ENCODE measurements at regions not wholly inside any gene's neighbourhood (a gene's known extent, or its start where the extent isn't known, plus 50 kb on each side); places are given as distances from the start of the nearest gene placed in this dataset.

DNA sequence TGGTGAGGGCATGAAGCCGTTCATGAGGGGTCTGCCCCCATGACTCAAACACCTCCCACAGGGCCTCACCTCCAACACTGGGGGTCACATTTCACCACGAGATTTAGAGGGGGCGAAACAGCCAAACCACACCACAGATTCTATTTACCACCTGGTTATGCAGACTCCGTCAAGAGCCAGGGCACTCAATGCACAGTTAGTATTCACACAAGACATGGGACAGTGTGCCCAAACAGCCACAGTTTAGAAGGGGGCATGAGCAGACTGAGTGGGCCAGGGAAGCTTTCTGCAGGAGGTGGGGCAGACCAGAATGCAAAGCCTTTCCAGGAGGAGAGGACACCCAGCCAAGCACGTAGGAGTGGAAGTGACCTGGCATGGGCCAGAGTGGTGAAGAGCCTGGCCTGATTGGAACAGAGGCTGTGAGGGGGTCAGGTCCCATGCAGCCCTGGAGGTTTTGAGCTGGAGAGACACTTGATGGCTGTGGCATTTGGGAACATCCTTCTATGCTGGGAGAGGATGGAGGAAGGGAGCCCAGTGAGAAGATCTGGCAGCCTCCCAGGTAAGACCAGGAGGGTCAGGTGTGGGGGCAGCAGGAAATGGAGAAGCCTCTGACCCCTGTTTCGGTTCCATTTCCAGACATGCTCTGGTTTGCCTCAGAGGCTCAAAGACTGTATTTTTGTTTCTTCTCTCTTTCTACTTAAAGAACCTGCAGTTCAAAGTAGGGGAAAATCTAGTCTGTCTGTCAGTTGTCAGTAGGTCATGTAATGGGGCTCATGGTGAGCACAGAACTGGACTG lies 199.1 kb upstream of the NCAM1 start:
- Histone ChIP-seq H3K9ac (ENCODE audit: low read depth in 1 of 2, low read length in 2 of 2) (no peak overlapping the region), H3K36me3 (ENCODE audit: control insufficient read depth in 4 of 4, insufficient read depth in 3 of 4, low read depth in 1 of 4, low read length in 3 of 4) (no peaks in the 10 kb centered on the region), H3K27me3 (ENCODE audit: control insufficient read depth in 4 of 4, insufficient read depth in 4 of 4, low read length in 3 of 4) (no peaks in the 10 kb centered on the region), H3K9me3 (ENCODE audit: control insufficient read depth in 4 of 4, low read length in 3 of 4) (no peaks in the 10 kb centered on the region), H3K4me1 (ENCODE audit: control insufficient read depth in 4 of 4, insufficient read depth in 4 of 4, low read length in 3 of 4) (no peaks in the 10 kb centered on the region), H3K4me3 (ENCODE audit: low read depth in 1 of 3, low read length in 3 of 3) (no peak overlapping the region), H3K27ac (ENCODE audit: low read depth in 1 of 2, low read length in 2 of 2) (no peak overlapping the region)
- no peak for DNase-seq (ENCODE audit: low spot score)
- 64% methylated on average over 6 of the region's 6 CpGs for WGBS
- TF ChIP-seq HNF4G (IDR thresholded peaks at IDR 0.05): no peak
- TF ChIP-seq JUND (IDR thresholded peaks at IDR 0.05): no peak
- TF ChIP-seq, protein P1, sequence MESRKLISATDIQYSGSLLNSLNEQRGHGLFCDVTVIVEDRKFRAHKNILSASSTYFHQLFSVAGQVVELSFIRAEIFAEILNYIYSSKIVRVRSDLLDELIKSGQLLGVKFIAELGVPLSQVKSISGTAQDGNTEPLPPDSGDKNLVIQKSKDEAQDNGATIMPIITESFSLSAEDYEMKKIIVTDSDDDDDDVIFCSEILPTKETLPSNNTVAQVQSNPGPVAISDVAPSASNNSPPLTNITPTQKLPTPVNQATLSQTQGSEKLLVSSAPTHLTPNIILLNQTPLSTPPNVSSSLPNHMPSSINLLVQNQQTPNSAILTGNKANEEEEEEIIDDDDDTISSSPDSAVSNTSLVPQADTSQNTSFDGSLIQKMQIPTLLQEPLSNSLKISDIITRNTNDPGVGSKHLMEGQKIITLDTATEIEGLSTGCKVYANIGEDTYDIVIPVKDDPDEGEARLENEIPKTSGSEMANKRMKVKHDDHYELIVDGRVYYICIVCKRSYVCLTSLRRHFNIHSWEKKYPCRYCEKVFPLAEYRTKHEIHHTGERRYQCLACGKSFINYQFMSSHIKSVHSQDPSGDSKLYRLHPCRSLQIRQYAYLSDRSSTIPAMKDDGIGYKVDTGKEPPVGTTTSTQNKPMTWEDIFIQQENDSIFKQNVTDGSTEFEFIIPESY (IDR thresholded peaks at IDR 0.05): no peak
- no peak for TF ChIP-seq GABPA (IDR thresholded peaks at IDR 0.05 in 1 of 2, conservative IDR thresholded peaks at IDR 0.05 in 1 of 2)
- TF ChIP-seq FOXA2 (IDR thresholded peaks at IDR 0.05): no peak
- TF ChIP-seq, protein P2, sequence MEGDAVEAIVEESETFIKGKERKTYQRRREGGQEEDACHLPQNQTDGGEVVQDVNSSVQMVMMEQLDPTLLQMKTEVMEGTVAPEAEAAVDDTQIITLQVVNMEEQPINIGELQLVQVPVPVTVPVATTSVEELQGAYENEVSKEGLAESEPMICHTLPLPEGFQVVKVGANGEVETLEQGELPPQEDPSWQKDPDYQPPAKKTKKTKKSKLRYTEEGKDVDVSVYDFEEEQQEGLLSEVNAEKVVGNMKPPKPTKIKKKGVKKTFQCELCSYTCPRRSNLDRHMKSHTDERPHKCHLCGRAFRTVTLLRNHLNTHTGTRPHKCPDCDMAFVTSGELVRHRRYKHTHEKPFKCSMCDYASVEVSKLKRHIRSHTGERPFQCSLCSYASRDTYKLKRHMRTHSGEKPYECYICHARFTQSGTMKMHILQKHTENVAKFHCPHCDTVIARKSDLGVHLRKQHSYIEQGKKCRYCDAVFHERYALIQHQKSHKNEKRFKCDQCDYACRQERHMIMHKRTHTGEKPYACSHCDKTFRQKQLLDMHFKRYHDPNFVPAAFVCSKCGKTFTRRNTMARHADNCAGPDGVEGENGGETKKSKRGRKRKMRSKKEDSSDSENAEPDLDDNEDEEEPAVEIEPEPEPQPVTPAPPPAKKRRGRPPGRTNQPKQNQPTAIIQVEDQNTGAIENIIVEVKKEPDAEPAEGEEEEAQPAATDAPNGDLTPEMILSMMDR (IDR thresholded peaks at IDR 0.05; ENCODE audit: low read depth, low read length, missing input control): no peak
- TF ChIP-seq NR2F2 (IDR thresholded peaks at IDR 0.05): no peak
- TF ChIP-seq HNF4A (conservative IDR thresholded peaks at IDR 0.05): no peak
- TF ChIP-seq RAD21 (IDR thresholded peaks at IDR 0.05): no peak
- TF ChIP-seq YY1 (IDR thresholded peaks at IDR 0.05): no peak
- TF ChIP-seq FOXA1 (IDR thresholded peaks at IDR 0.05): no peak
- TF ChIP-seq, protein P3, sequence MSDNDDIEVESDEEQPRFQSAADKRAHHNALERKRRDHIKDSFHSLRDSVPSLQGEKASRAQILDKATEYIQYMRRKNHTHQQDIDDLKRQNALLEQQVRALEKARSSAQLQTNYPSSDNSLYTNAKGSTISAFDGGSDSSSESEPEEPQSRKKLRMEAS (IDR thresholded peaks at IDR 0.05): no peak
- TF ChIP-seq RXRA (IDR thresholded peaks at IDR 0.05): no peak
- TF ChIP-seq EGR1 (IDR thresholded peaks at IDR 0.05; ENCODE audit: low read depth in 2 of 2): no peak
- no peak for TF ChIP-seq SP1 (IDR thresholded peaks at IDR 0.05)
- TF ChIP-seq, protein P4, sequence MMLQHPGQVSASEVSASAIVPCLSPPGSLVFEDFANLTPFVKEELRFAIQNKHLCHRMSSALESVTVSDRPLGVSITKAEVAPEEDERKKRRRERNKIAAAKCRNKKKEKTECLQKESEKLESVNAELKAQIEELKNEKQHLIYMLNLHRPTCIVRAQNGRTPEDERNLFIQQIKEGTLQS (IDR thresholded peaks at IDR 0.05): no peak
- no peak for TF ChIP-seq TAF1 (conservative IDR thresholded peaks at IDR 0.05)
- TF ChIP-seq, protein P5, sequence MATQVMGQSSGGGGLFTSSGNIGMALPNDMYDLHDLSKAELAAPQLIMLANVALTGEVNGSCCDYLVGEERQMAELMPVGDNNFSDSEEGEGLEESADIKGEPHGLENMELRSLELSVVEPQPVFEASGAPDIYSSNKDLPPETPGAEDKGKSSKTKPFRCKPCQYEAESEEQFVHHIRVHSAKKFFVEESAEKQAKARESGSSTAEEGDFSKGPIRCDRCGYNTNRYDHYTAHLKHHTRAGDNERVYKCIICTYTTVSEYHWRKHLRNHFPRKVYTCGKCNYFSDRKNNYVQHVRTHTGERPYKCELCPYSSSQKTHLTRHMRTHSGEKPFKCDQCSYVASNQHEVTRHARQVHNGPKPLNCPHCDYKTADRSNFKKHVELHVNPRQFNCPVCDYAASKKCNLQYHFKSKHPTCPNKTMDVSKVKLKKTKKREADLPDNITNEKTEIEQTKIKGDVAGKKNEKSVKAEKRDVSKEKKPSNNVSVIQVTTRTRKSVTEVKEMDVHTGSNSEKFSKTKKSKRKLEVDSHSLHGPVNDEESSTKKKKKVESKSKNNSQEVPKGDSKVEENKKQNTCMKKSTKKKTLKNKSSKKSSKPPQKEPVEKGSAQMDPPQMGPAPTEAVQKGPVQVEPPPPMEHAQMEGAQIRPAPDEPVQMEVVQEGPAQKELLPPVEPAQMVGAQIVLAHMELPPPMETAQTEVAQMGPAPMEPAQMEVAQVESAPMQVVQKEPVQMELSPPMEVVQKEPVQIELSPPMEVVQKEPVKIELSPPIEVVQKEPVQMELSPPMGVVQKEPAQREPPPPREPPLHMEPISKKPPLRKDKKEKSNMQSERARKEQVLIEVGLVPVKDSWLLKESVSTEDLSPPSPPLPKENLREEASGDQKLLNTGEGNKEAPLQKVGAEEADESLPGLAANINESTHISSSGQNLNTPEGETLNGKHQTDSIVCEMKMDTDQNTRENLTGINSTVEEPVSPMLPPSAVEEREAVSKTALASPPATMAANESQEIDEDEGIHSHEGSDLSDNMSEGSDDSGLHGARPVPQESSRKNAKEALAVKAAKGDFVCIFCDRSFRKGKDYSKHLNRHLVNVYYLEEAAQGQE (IDR thresholded peaks at IDR 0.05): no peak

Data from liver (tissue), 8 donors.